Smooth muscle cell (in vitro differentiated cells): ENCODE measurements at regions not wholly inside any gene's neighbourhood (a gene's known extent, or its start where the extent isn't known, plus 50 kb on each side); places are given as distances from the start of the nearest gene placed in this dataset.

Source experiments
- DNase-seq: peaks from one replicate; lab custom pipeline; 2025; ENCODE audit not compliant: unreplicated experiment; lab: John Stamatoyannopoulos, UW
- H2AFZ ChIP-seq: fragments of 200-600 bp; sonication (generic); 2 replicates; pipeline ENCODE4 v1.6.0; 2016; ENCODE audit warnings: antibody characterized with exemption, low read depth, mild to moderate bottlenecking
- H3F3A ChIP-seq: fragments of 200-600 bp; sonication (generic); 2 replicates; pipeline ENCODE4 v1.6.0; 2017; ENCODE audit warnings: antibody characterized with exemption, low read depth
- H3K27ac ChIP-seq: fragments of 200-600 bp; sonication (generic); 2 replicates; pipeline ENCODE4 v1.5.1; 2016; ENCODE audit warnings: low read depth, mild to moderate bottlenecking
- H3K27me3 ChIP-seq: fragments of 200-600 bp; sonication (generic); 2 replicates; pipeline ENCODE4 v1.6.1; 2016; ENCODE audit warnings: low read depth, mild to moderate bottlenecking
- H3K36me3 ChIP-seq: fragments of 200-600 bp; sonication (generic); 2 replicates; pipeline ENCODE4 v1.5.1; 2016; ENCODE audit warnings: low read depth
- H3K4me1 ChIP-seq: fragments of 200-600 bp; sonication (generic); 2 replicates; pipeline ENCODE4 v1.5.1; 2016; ENCODE audit warnings: low read depth
- H3K4me2 ChIP-seq: fragments of 200-600 bp; sonication (generic); 2 replicates; pipeline ENCODE4 v1.6.0; 2016; ENCODE audit warnings: mild to moderate bottlenecking
- H3K4me3 ChIP-seq: fragments of 200-600 bp; sonication (generic); 2 replicates; pipeline ENCODE4 v1.5.1; 2016; ENCODE audit warnings: mild to moderate bottlenecking
- H3K79me2 ChIP-seq: fragments of 200-600 bp; sonication (generic); 2 replicates; pipeline ENCODE4 v1.6.0; 2016; ENCODE audit warnings: low read depth, mild to moderate bottlenecking
- H3K9ac ChIP-seq: fragments of 200-600 bp; sonication (generic); 2 replicates; pipeline ENCODE4 v1.6.0; 2016; ENCODE audit warnings: low read depth
- H3K9me3 ChIP-seq: fragments of 200-600 bp; sonication (generic); replicated peaks from 2 replicates; pipeline ENCODE4 v1.5.1; 2016; ENCODE audit warnings: low read depth
- H4K20me1 ChIP-seq: fragments of 200-600 bp; sonication (generic); 2 replicates; pipeline ENCODE4 v1.6.0; 2016; ENCODE audit warnings: low read depth
- WGBS: methylation state at CpG from one replicate; pipeline ENCODE4 v1.1.7; 2016; ENCODE audit warnings: low lambda C conversion rate; 5-methylcytosine and 5-hydroxymethylcytosine counted together
- TF ChIP-seq, protein P1 (sequence below): fragments of 200-600 bp; sonication (generic); IDR thresholded peaks from 2 replicates; pipeline ENCODE4 v1.5.1; 2017; ENCODE audit warnings: borderline replicate concordance, mild to moderate bottlenecking, antibody characterized with exemption; ENCODE audit not compliant: insufficient read depth, poor library complexity, severe bottlenecking

GRCh38 chr1:14037101-14037847 is 337.3 kb downstream of the PRDM2 start:
- Histone ChIP-seq H3K36me3 (no peaks in the 10 kb centered on the region), H4K20me1 (no peaks in the 10 kb centered on the region), H3K79me2 (no peaks in the 10 kb centered on the region), H3K4me1 (no peaks in the 10 kb centered on the region), H3K4me2 (no peak overlapping the region), H3K27me3 (no peaks in the 10 kb centered on the region), H3K9ac (no peak overlapping the region), H2AFZ (no peak overlapping the region), H3K27ac (no peak overlapping the region), H3K9me3 (no peaks in the 10 kb centered on the region), H3F3A (no peaks in the 10 kb centered on the region), H3K4me3 (no peak overlapping the region)
- TF ChIP-seq, protein P1, sequence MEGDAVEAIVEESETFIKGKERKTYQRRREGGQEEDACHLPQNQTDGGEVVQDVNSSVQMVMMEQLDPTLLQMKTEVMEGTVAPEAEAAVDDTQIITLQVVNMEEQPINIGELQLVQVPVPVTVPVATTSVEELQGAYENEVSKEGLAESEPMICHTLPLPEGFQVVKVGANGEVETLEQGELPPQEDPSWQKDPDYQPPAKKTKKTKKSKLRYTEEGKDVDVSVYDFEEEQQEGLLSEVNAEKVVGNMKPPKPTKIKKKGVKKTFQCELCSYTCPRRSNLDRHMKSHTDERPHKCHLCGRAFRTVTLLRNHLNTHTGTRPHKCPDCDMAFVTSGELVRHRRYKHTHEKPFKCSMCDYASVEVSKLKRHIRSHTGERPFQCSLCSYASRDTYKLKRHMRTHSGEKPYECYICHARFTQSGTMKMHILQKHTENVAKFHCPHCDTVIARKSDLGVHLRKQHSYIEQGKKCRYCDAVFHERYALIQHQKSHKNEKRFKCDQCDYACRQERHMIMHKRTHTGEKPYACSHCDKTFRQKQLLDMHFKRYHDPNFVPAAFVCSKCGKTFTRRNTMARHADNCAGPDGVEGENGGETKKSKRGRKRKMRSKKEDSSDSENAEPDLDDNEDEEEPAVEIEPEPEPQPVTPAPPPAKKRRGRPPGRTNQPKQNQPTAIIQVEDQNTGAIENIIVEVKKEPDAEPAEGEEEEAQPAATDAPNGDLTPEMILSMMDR: no peak
- WGBS: 82% methylated on average over 6 of the region's 6 CpGs
- no peak for DNase-seq

DNA sequence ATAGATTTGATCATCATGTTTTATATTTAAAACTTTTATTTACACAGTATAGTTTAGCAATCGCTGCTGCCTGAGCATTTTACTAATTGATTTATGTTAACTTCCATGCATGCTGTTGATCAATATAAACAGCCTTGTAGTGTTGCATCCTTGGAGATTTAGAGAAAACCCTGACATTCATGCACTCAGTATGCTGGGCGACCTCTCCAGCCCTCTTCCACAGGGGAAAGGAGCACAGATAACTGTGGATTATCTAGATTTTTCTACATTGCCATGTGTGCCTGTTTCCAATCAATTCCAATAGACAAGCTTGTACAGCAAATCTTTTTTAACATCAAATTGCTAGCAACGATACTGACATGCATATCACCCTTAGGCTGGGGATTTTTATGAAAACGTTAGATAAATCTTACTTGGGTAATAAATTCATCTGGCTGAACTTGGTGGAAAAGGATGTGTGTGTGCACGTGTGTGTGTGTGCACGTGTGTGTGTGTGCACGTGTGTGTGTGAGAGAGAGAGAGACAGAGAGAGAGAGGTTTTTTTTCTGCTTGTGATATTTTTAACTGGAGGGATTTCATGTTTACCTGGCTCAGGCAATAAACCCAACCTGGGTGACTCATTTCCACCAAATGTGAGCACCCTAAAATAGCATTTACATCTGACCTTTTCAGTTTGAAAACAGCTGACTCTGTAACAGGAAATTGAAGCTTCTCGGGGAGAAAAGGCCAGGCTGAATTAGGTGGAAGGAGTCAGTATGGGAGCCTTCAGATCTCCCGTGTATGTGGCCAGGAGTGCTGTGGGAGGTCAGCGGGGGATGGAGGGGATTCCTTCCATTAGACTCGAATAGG is 339.8 kb downstream of the PRDM2 start:
- Histone ChIP-seq H4K20me1 (no peaks in the 10 kb centered on the region), H2AFZ (no peak overlapping the region), H3K4me3 (no peak overlapping the region), H3K4me2 (no peak overlapping the region), H3K27me3 (no peaks in the 10 kb centered on the region), H3K9ac (no peak overlapping the region), H3K27ac (no peak overlapping the region), H3K4me1 (no peaks in the 10 kb centered on the region), H3K79me2 (no peaks in the 10 kb centered on the region), H3K36me3 (no peaks in the 10 kb centered on the region), H3F3A (no peaks in the 10 kb centered on the region), H3K9me3 (no peaks in the 10 kb centered on the region)
- TF ChIP-seq, protein P1: no peak
- no peak for DNase-seq
- WGBS: 72% methylated on average over 11 of the region's 11 CpGs

DNA sequence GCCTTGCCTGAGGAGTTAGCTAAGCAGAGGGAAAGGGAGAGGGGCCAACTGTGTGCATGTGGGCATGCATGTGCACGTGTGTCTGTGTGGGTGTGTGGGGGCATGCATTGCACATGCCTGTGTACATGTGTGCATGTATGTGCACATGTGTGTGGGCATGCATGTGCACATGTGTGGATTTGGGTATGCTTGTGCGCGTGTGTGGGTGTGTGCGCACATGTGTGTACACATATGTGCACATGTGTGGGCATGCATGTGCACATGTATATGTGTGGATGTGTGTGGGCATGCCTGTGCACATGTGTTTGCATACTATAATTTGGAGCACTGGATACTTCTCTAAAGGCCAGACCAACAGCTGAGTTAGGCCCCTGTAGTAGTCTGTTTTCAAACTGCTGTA is 350.0 kb downstream of the PRDM2 start:
- Histone ChIP-seq H3F3A (no peaks in the 10 kb centered on the region), H3K9me3 (no peaks in the 10 kb centered on the region), H3K4me3 (no peak overlapping the region), H3K79me2 (no peaks in the 10 kb centered on the region), H3K4me1 (no peaks in the 10 kb centered on the region), H3K4me2 (no peak overlapping the region), H3K27ac (no peak overlapping the region), H4K20me1 (no peaks in the 10 kb centered on the region), H3K9ac (no peak overlapping the region), H2AFZ (no peak overlapping the region), H3K27me3 (no peaks in the 10 kb centered on the region), H3K36me3 (no peaks in the 10 kb centered on the region)
- TF ChIP-seq, protein P1: no peak
- WGBS: 67% methylated on average over 4 of the region's 4 CpGs
- no peak for DNase-seq
